ENCODE measurements at regions not wholly inside any gene's neighbourhood (a gene's known extent, or its start where the extent isn't known, plus 50 kb on each side); places are given as distances from the start of the nearest gene placed in this dataset.

GRCh38 chr1:114215436-114215835, 61.8 kb upstream of the SYT6 start:
- no peak for TF ChIP-seq CTCF (IDR thresholded peaks at IDR 0.05; ENCODE audit: insufficient read depth, low read length, severe bottlenecking)
- FAIRE-seq = peak; percentile 52

GRCh38 chr1:114214016-114214415, 60.3 kb upstream of the SYT6 start:
- H3K36me3 ChIP-seq (ENCODE audit: control insufficient read depth, insufficient read depth, low read length) = no peaks in the 10 kb centered on the region

More at GRCh38 chr1:114215436-114215835, 61.8 kb upstream of the SYT6 start:
- H3K4me3 ChIP-seq (ENCODE audit: low read depth, low read length) = no peak overlapping the region
- H3K27me3 ChIP-seq (ENCODE audit: control insufficient read depth, insufficient read depth, low read length) = peaks cover 2% of the 10 kb centered on the region
- DNase-seq (ENCODE audit: low read depth) = no peak
- H3K36me3 ChIP-seq (ENCODE audit: control insufficient read depth, insufficient read depth, low read length) = no peaks in the 10 kb centered on the region

GRCh38 chr1:114209971-114210370, 56.3 kb upstream of the SYT6 start:
- no peak for DNase-seq (ENCODE audit: low read depth)
- no peak for FAIRE-seq
- no peak overlapping the region for H3K4me3 ChIP-seq (ENCODE audit: low read depth, low read length)
- TF ChIP-seq CTCF (IDR thresholded peaks at IDR 0.05; ENCODE audit: insufficient read depth, low read length, severe bottlenecking) = no peak
- peaks cover 3% of the 10 kb centered on the region for H3K27me3 ChIP-seq (ENCODE audit: control insufficient read depth, insufficient read depth, low read length)
- no peaks in the 10 kb centered on the region for H3K36me3 ChIP-seq (ENCODE audit: control insufficient read depth, insufficient read depth, low read length)

More at GRCh38 chr1:114214016-114214415, 60.3 kb upstream of the SYT6 start:
- no peak for FAIRE-seq
- Histone ChIP-seq H3K4me3 (ENCODE audit: low read depth, low read length) (no peak overlapping the region), H3K27me3 (ENCODE audit: control insufficient read depth, insufficient read depth, low read length) (no peaks in the 10 kb centered on the region)
- DNase-seq (ENCODE audit: low read depth) = no peak
- TF ChIP-seq CTCF (IDR thresholded peaks at IDR 0.05; ENCODE audit: insufficient read depth, low read length, severe bottlenecking) = no peak

- no peak for DNase-seq (ENCODE audit: low read depth)
Measured at GRCh38 chr1:114208714-114209113, 55.0 kb upstream of the SYT6 start.

GRCh38 chr1:114208106-114208505, 54.4 kb upstream of the SYT6 start:
- Histone ChIP-seq H3K27me3 (ENCODE audit: control insufficient read depth, insufficient read depth, low read length) (peaks cover 3% of the 10 kb centered on the region), H3K4me3 (ENCODE audit: low read depth, low read length) (no peak overlapping the region), H3K36me3 (ENCODE audit: control insufficient read depth, insufficient read depth, low read length) (no peaks in the 10 kb centered on the region)
- DNase-seq (ENCODE audit: low read depth) (no peak), FAIRE-seq (no peak)
- no peak for TF ChIP-seq CTCF (IDR thresholded peaks at IDR 0.05; ENCODE audit: insufficient read depth, low read length, severe bottlenecking)

More at GRCh38 chr1:114208714-114209113, 55.0 kb upstream of the SYT6 start:
- H3K27me3 ChIP-seq (ENCODE audit: control insufficient read depth, insufficient read depth, low read length) = peaks cover 3% of the 10 kb centered on the region
- FAIRE-seq = no peak
- H3K4me3 ChIP-seq (ENCODE audit: low read depth, low read length) = no peak overlapping the region
- no peaks in the 10 kb centered on the region for H3K36me3 ChIP-seq (ENCODE audit: control insufficient read depth, insufficient read depth, low read length)
- no peak for TF ChIP-seq CTCF (IDR thresholded peaks at IDR 0.05; ENCODE audit: insufficient read depth, low read length, severe bottlenecking)

- peaks cover 3% of the 10 kb centered on the region for H3K27me3 ChIP-seq (ENCODE audit: control insufficient read depth, insufficient read depth, low read length)
Measured at GRCh38 chr1:114207635-114208034, 54.0 kb upstream of the SYT6 start.

More at GRCh38 chr1:114207635-114208034, 54.0 kb upstream of the SYT6 start:
- H3K4me3 ChIP-seq (ENCODE audit: low read depth, low read length) = no peak overlapping the region
- no peak for DNase-seq (ENCODE audit: low read depth)
- no peak for FAIRE-seq
- TF ChIP-seq CTCF (IDR thresholded peaks at IDR 0.05; ENCODE audit: insufficient read depth, low read length, severe bottlenecking) = no peak
- no peaks in the 10 kb centered on the region for H3K36me3 ChIP-seq (ENCODE audit: control insufficient read depth, insufficient read depth, low read length)
